Tibial nerve (tissue), 3 donors: ENCODE measurements at regions not wholly inside any gene's neighbourhood (a gene's known extent, or its start where the extent isn't known, plus 50 kb on each side); places are given as distances from the start of the nearest gene placed in this dataset.

ENCODE experiments used
- POLR2A ChIP-seq, 2 donors: fragments of 450-650 bp; IDR thresholded peaks; one replicate each; pipeline ENCODE4 v1.6.1; 2017; ENCODE audit warnings: antibody characterized with exemption in 2 of 2, mild to moderate bottlenecking in 2 of 2, moderate library complexity in 2 of 2
- TF ChIP-seq, protein P1 (sequence below), 5 experiments: fragments of 200-600 bp in 3 of 5; fragments of 450-650 bp in 2 of 5; sonication (generic) in 3 of 5; IDR thresholded peaks; one replicate each; pipeline ENCODE4 v1.5.1; 2016 to 2019; ENCODE audit warnings: antibody characterized with exemption in 5 of 5, mild to moderate bottlenecking in 3 of 5, moderate library complexity in 2 of 5

DNA sequence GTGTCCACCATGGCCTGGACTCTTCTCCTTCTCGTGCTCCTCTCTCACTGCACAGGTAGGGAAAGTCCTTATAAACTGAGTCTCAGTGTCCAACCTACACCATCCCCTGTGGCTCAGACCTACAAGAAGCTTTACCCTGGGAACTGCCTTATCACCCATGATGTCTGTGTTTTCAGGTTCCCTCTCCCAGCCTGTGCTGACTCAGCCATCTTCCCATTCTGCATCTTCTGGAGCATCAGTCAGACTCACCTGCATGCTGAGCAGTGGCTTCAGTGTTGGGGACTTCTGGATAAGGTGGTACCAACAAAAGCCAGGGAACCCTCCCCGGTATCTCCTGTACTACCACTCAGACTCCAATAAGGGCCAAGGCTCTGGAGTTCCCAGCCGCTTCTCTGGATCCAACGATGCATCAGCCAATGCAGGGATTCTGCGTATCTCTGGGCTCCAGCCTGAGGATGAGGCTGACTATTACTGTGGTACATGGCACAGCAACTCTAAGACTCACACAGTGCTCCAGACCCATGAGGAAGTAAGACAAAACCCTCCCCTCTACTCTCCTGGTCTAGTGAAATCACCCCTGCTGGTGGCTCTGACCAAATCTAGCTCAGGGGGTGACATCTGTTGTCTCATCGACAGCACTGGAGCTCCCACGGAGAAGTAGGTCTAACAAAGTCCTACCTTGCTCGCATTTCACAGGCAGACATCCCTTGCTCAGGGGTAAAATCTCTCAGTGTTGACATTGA is 74.3 kb downstream of the VPREB1 start:
- TF ChIP-seq, protein P1, sequence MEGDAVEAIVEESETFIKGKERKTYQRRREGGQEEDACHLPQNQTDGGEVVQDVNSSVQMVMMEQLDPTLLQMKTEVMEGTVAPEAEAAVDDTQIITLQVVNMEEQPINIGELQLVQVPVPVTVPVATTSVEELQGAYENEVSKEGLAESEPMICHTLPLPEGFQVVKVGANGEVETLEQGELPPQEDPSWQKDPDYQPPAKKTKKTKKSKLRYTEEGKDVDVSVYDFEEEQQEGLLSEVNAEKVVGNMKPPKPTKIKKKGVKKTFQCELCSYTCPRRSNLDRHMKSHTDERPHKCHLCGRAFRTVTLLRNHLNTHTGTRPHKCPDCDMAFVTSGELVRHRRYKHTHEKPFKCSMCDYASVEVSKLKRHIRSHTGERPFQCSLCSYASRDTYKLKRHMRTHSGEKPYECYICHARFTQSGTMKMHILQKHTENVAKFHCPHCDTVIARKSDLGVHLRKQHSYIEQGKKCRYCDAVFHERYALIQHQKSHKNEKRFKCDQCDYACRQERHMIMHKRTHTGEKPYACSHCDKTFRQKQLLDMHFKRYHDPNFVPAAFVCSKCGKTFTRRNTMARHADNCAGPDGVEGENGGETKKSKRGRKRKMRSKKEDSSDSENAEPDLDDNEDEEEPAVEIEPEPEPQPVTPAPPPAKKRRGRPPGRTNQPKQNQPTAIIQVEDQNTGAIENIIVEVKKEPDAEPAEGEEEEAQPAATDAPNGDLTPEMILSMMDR (IDR thresholded peaks at IDR 0.05): no peak
- no peak for TF ChIP-seq POLR2A (IDR thresholded peaks at IDR 0.05)
